Neural progenitor cell (in vitro differentiated cells): ENCODE measurements at regions not wholly inside any gene's neighbourhood (a gene's known extent, or its start where the extent isn't known, plus 50 kb on each side); places are given as distances from the start of the nearest gene placed in this dataset.

ENCODE experiments used
- DNase-seq: peaks from one replicate; pipeline ENCODE4 v3.0.0-alpha.2; 2016; ENCODE audit warnings: low spot score
- H2AFZ ChIP-seq: fragments of 200-600 bp; sonication (generic); replicated peaks from 2 replicates; pipeline ENCODE4 v1.6.1; 2016; ENCODE audit warnings: antibody characterized with exemption
- H3F3A ChIP-seq: fragments of 200-600 bp; sonication (generic); 2 replicates; pipeline ENCODE4 v1.6.1; 2016; ENCODE audit warnings: antibody characterized with exemption, low read depth
- H3K27ac ChIP-seq: fragments of 200-600 bp; sonication (generic); 2 replicates; pipeline ENCODE4 v1.5.1; 2016; ENCODE audit warnings: mild to moderate bottlenecking
- H3K27me3 ChIP-seq: fragments of 200-600 bp; sonication (generic); 2 replicates; pipeline ENCODE4 v1.6.1; 2016; ENCODE audit warnings: mild to moderate bottlenecking, moderate library complexity
- H3K36me3 ChIP-seq: fragments of 200-600 bp; sonication (generic); 2 replicates; pipeline ENCODE4 v1.5.1; 2016
- H3K4me1 ChIP-seq: fragments of 200-600 bp; sonication (generic); 2 replicates; pipeline ENCODE4 v1.6.1; 2016; ENCODE audit warnings: mixed run types
- H3K4me2 ChIP-seq: fragments of 200-600 bp; sonication (generic); 2 replicates; pipeline ENCODE4 v1.6.1; 2016
- H3K4me3 ChIP-seq: fragments of 200-600 bp; sonication (generic); 2 replicates; pipeline ENCODE4 v1.5.1; 2016
- H3K79me2 ChIP-seq: fragments of 200-600 bp; sonication (generic); 2 replicates; pipeline ENCODE4 v1.6.1; 2016; ENCODE audit warnings: low read depth
- H3K9ac ChIP-seq: fragments of 200-600 bp; sonication (generic); 2 replicates; pipeline ENCODE4 v1.6.1; 2016
- H3K9me3 ChIP-seq: fragments of 200-600 bp; sonication (generic); 2 replicates; pipeline ENCODE4 v1.5.1; 2016; ENCODE audit warnings: low read depth
- H4K20me1 ChIP-seq: fragments of 200-600 bp; sonication (generic); 2 replicates; pipeline ENCODE4 v1.6.1; 2016; ENCODE audit warnings: low read depth
- H3K27ac Mint-ChIP-seq: 3 replicates; pipeline ENCODE4 v1.8.0; 2021; ENCODE audit warnings: mixed read lengths
- H3K27me3 Mint-ChIP-seq: 2 replicates; pipeline ENCODE4 v1.8.0; 2022; ENCODE audit warnings: low read depth, mild to moderate bottlenecking, inconsistent platforms, moderate library complexity, mixed read lengths; ENCODE audit not compliant: insufficient read depth
- H3K36me3 Mint-ChIP-seq: 3 replicates; pipeline ENCODE4 v1.8.0; 2021; ENCODE audit warnings: mixed read lengths
- H3K4me1 Mint-ChIP-seq: 3 replicates; pipeline ENCODE4 v1.8.0; 2021; ENCODE audit warnings: mixed read lengths
- H3K4me3 Mint-ChIP-seq: 3 replicates; pipeline ENCODE4 v1.8.0; 2021; ENCODE audit warnings: mild to moderate bottlenecking, moderate library complexity, mixed read lengths
- H3K9me3 Mint-ChIP-seq: 3 replicates; pipeline ENCODE4 v1.8.0; 2020; ENCODE audit warnings: mixed read lengths
- EZH2 ChIP-seq: fragments of 200-600 bp; sonication (generic); IDR thresholded peaks from 2 replicates; pipeline ENCODE4 v1.6.1; 2017; ENCODE audit warnings: antibody characterized with exemption, mild to moderate bottlenecking, moderate library complexity
- EZH2phosphoT487 ChIP-seq: fragments of 200-600 bp; sonication (generic); IDR thresholded peaks from 2 replicates; pipeline ENCODE4 v1.6.1; 2017; ENCODE audit warnings: antibody characterized with exemption
- TF ChIP-seq, protein P1 (sequence below): fragments of 200-600 bp; sonication (generic); IDR thresholded peaks from 2 replicates; pipeline ENCODE4 v1.5.1; 2017; ENCODE audit warnings: antibody characterized with exemption, mild to moderate bottlenecking

DNA sequence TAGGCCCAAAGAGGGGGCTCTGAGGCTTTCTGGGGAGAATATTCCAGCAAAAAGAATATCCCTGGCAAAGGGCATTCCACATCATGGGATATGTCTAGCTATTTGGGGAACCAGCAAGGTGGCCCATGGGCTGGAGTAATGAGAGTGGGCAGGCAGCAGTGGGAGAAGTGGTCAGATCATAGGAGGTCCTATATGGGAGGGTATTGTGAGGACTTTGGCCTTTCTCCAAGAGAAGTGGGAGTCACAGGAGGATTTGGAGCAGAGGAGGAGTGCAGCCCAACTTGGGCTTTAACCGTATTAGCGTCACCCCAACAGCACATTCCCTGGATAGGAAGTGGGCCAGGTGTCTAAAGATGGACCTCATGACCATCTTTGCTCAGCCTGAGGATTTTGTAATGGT lies 151.4 kb downstream of the ENGASE start:
- H3K27ac Mint-ChIP-seq = no peak overlapping the region
- no peaks in the 10 kb centered on the region for H3K36me3 Mint-ChIP-seq
- no peaks in the 10 kb centered on the region for H3K9me3 Mint-ChIP-seq
- Histone ChIP-seq H3F3A (no peaks in the 10 kb centered on the region), H3K27ac (no peak overlapping the region), H3K4me1 (peaks cover 19% of the 10 kb centered on the region), H4K20me1 (no peaks in the 10 kb centered on the region), H2AFZ (no peak overlapping the region), H3K36me3 (no peaks in the 10 kb centered on the region), H3K4me3 (no peak overlapping the region), H3K9me3 (no peaks in the 10 kb centered on the region), H3K79me2 (no peaks in the 10 kb centered on the region), H3K27me3 (no peaks in the 10 kb centered on the region), H3K4me2 (no peak overlapping the region), H3K9ac (no peak overlapping the region)
- H3K4me1 Mint-ChIP-seq = peaks cover 11% of the 10 kb centered on the region
- H3K27me3 Mint-ChIP-seq = peaks cover 20% of the 10 kb centered on the region
- DNase-seq = no peak
- TF ChIP-seq, protein P1, sequence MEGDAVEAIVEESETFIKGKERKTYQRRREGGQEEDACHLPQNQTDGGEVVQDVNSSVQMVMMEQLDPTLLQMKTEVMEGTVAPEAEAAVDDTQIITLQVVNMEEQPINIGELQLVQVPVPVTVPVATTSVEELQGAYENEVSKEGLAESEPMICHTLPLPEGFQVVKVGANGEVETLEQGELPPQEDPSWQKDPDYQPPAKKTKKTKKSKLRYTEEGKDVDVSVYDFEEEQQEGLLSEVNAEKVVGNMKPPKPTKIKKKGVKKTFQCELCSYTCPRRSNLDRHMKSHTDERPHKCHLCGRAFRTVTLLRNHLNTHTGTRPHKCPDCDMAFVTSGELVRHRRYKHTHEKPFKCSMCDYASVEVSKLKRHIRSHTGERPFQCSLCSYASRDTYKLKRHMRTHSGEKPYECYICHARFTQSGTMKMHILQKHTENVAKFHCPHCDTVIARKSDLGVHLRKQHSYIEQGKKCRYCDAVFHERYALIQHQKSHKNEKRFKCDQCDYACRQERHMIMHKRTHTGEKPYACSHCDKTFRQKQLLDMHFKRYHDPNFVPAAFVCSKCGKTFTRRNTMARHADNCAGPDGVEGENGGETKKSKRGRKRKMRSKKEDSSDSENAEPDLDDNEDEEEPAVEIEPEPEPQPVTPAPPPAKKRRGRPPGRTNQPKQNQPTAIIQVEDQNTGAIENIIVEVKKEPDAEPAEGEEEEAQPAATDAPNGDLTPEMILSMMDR = no peak
- no peak for TF ChIP-seq EZH2
- no peak for TF ChIP-seq EZH2phosphoT487
- no peak overlapping the region for H3K4me3 Mint-ChIP-seq

DNA sequence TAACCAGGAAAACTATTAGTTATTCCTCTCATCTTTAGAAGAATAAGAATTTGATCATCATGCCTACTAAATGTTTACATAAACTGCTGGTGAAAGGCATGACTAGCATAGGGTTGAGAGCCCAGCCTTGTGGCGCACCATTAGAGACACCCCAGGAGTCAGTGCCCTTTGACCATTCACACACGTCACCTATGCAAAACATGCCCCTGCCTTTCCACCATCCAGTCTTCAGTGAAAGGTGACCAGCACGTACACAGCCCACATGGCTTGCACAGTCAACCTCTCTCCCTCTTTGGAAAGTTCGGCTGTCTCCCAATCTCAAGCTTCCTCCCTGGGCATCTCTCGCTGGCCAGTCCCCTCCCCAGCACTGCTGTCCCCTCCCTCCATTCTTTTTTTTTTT lies 150.3 kb downstream of the ENGASE start:
- no peaks in the 10 kb centered on the region for H3K27me3 ChIP-seq
- no peak overlapping the region for H3K4me2 ChIP-seq
- peaks cover 31% of the 10 kb centered on the region for H3K4me1 ChIP-seq
- no peak for TF ChIP-seq EZH2
- TF ChIP-seq EZH2phosphoT487 = no peak
- TF ChIP-seq, protein P1 = no peak
- Mint-ChIP-seq H3K27me3 (peaks cover 18% of the 10 kb centered on the region), H3K27ac (no peak overlapping the region), H3K9me3 (no peaks in the 10 kb centered on the region), H3K4me1 (peaks cover 20% of the 10 kb centered on the region), H3K4me3 (no peak overlapping the region), H3K36me3 (no peaks in the 10 kb centered on the region)
- H3K36me3 ChIP-seq = no peaks in the 10 kb centered on the region
- no peaks in the 10 kb centered on the region for H3K79me2 ChIP-seq
- no peak overlapping the region for H3K27ac ChIP-seq
- H2AFZ ChIP-seq = no peak overlapping the region
- H3K9me3 ChIP-seq = no peaks in the 10 kb centered on the region
- no peak overlapping the region for H3K4me3 ChIP-seq
- H3K9ac ChIP-seq = no peak overlapping the region
- peaks cover 6% of the 10 kb centered on the region for H3F3A ChIP-seq
- H4K20me1 ChIP-seq = no peaks in the 10 kb centered on the region
- no peak for DNase-seq

DNA sequence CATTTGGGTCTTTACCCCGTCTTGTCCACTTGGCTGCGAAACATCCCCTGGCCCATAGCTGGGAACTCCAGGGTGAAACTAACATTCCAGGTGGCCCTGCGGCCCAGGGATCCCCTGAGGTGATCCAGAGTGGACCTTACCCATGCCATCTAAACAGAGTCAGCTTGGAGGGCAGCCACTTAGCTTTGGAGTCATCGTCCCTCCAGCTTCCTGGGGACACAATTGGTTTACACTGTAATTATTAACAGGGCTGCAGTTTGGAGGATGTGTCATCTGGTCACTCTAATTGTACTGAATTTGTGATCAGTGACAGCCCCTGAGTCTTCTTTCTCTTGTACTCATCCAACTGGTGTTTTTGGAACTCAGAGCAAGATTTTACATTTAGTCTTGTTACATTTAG lies 149.9 kb downstream of the ENGASE start:
- H4K20me1 ChIP-seq = no peaks in the 10 kb centered on the region
- H3F3A ChIP-seq = peaks cover 6% of the 10 kb centered on the region
- H3K4me1 ChIP-seq = peaks cover 35% of the 10 kb centered on the region
- Mint-ChIP-seq H3K4me1 (peaks cover 20% of the 10 kb centered on the region), H3K4me3 (no peak overlapping the region), H3K9me3 (no peaks in the 10 kb centered on the region), H3K27ac (no peak overlapping the region), H3K36me3 (no peaks in the 10 kb centered on the region), H3K27me3 (peaks cover 18% of the 10 kb centered on the region)
- no peaks in the 10 kb centered on the region for H3K36me3 ChIP-seq
- H3K4me3 ChIP-seq = no peak overlapping the region
- H3K27me3 ChIP-seq = no peaks in the 10 kb centered on the region
- no peak overlapping the region for H3K27ac ChIP-seq
- H3K9me3 ChIP-seq = no peaks in the 10 kb centered on the region
- TF ChIP-seq, protein P1 = no peak
- TF ChIP-seq EZH2phosphoT487 = no peak
- H3K4me2 ChIP-seq = no peak overlapping the region
- no peaks in the 10 kb centered on the region for H3K79me2 ChIP-seq
- no peak overlapping the region for H2AFZ ChIP-seq
- no peak for DNase-seq
- H3K9ac ChIP-seq = no peak overlapping the region

DNA sequence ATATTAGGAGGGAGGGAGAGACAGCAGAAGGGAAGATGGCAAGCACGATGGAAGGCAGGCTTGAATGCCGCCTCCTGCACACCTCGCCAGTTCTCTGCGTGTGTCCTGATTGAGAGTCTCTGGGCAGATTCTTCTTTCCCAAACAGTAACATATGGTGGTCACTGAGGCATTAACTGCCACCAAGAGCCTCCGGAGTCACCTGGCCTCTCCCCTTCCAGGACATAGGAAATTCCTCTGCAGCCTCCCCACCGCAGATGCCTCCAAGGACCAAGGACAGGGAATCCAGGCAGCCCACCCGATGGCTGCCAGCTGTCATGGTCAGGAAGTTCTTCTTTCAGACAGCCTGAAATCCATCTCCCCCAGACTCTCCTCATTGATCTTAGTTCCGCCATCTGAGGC lies 149.3 kb downstream of the ENGASE start:
- H4K20me1 ChIP-seq = no peaks in the 10 kb centered on the region
- no peak overlapping the region for H2AFZ ChIP-seq
- no peak overlapping the region for H3K4me2 ChIP-seq
- no peak overlapping the region for H3K27ac ChIP-seq
- H3K9me3 ChIP-seq = no peaks in the 10 kb centered on the region
- H3F3A ChIP-seq = peaks cover 6% of the 10 kb centered on the region
- Mint-ChIP-seq H3K36me3 (no peaks in the 10 kb centered on the region), H3K4me1 (peaks cover 25% of the 10 kb centered on the region), H3K4me3 (no peak overlapping the region), H3K27ac (no peak overlapping the region), H3K27me3 (peaks cover 18% of the 10 kb centered on the region), H3K9me3 (no peaks in the 10 kb centered on the region)
- H3K36me3 ChIP-seq = no peaks in the 10 kb centered on the region
- no peaks in the 10 kb centered on the region for H3K79me2 ChIP-seq
- TF ChIP-seq EZH2phosphoT487 = no peak
- TF ChIP-seq, protein P1 = no peak
- no peak for TF ChIP-seq EZH2
- no peak for DNase-seq
- no peak overlapping the region for H3K4me3 ChIP-seq
- no peak overlapping the region for H3K9ac ChIP-seq
- H3K27me3 ChIP-seq = no peaks in the 10 kb centered on the region
- peaks cover 40% of the 10 kb centered on the region for H3K4me1 ChIP-seq
